A673 (cell line): ENCODE measurements at regions not wholly inside any gene's neighbourhood (a gene's known extent, or its start where the extent isn't known, plus 50 kb on each side); places are given as distances from the start of the nearest gene placed in this dataset.

ENCODE experiments used
- CTCF ChIP-seq: fragments of 300-800, 200-600 bp; sonication (generic); conservative IDR thresholded peaks from 2 replicates; pipeline ENCODE4 v1.5.1; 2017; ENCODE audit warnings: low read depth, mild to moderate bottlenecking, antibody characterized with exemption, low read length, moderate library complexity, mixed read lengths
- EZH2 ChIP-seq: fragments of 200-600 bp; sonication (generic); IDR thresholded peaks from 2 replicates; pipeline ENCODE4 v1.6.1; 2017; ENCODE audit warnings: borderline replicate concordance, low read depth, mild to moderate bottlenecking, mixed read lengths, antibody characterized with exemption, low read length; ENCODE audit not compliant: poor library complexity, severe bottlenecking

GRCh38 chr14:89028462-89029134, 204.1 kb downstream of the TTC8 start:
- TF ChIP-seq CTCF: no peak
- TF ChIP-seq EZH2: no peak
